ENCODE measurements at regions not wholly inside any gene's neighbourhood (a gene's known extent, or its start where the extent isn't known, plus 50 kb on each side); places are given as distances from the start of the nearest gene placed in this dataset.
"Not testable (repeated sequence)": the region's sequence is repeated elsewhere in the genome, so short reads cannot be mapped to it uniquely, and the experiment has no call there.

GRCh38 chr2:194044321-194044720 is 1612.7 kb upstream of the SLC39A10 start:
- Histone ChIP-seq H3K4me1 (ENCODE audit: control insufficient read depth in 2 of 2, insufficient read depth in 2 of 2, low read length in 2 of 2) (no peaks in the 10 kb centered on the region), H3K36me3 (replicated peaks in 1 of 2; ENCODE audit: control extremely low read depth in 1 of 2, control insufficient read depth in 1 of 2, extremely low read depth in 1 of 2, insufficient read depth in 2 of 2, low read length in 1 of 2) (no peaks in the 10 kb centered on the region), H3K9me3 (ENCODE audit: control extremely low read depth in 1 of 3, control insufficient read depth in 2 of 3, insufficient read depth in 1 of 3, low read length in 2 of 3) (no peaks in the 10 kb centered on the region), H3K4me2 (replicated peaks; ENCODE audit: low read depth, low read length, poor library complexity, severe bottlenecking) (no peak overlapping the region), H3K27me3 (replicated peaks in 1 of 4; ENCODE audit: control extremely low read depth in 1 of 4, control insufficient read depth in 3 of 4, insufficient read depth in 4 of 4, low read length in 3 of 4) (no peaks in the 10 kb centered on the region), H3K79me2 (ENCODE audit: control insufficient read depth, insufficient read depth, low read length) (no peaks in the 10 kb centered on the region), H4K20me1 (ENCODE audit: control insufficient read depth, insufficient read depth, low read length, poor library complexity, severe bottlenecking) (no peaks in the 10 kb centered on the region), H3K27ac (ENCODE audit: low read length in 2 of 2) (no peak overlapping the region), H2AFZ (ENCODE audit: insufficient read depth, low read depth, low read length, poor library complexity, severe bottlenecking) (no peak overlapping the region), H3K9ac (ENCODE audit: low read length) (no peak overlapping the region), H3K4me3 (ENCODE audit: control extremely low read depth in 1 of 5, extremely low read depth in 1 of 5, insufficient read depth in 1 of 5, low read depth in 2 of 5, low read length in 4 of 5) (no peak overlapping the region)
- Mint-ChIP-seq H3K4me3 (no peak overlapping the region), H3K27me3 (no peaks in the 10 kb centered on the region), H3K27ac (no peak overlapping the region), H3K9me3 (ENCODE audit: insufficient read depth) (no peaks in the 10 kb centered on the region), H3K4me1 (no peaks in the 10 kb centered on the region)
- ChIA-PET CTCF (no interaction called here), POLR2A (no interaction called here)
- DNase-seq (no peak), ATAC-seq (ENCODE audit: low read depth) (no peak)
- 100% methylated on average over 1 of the region's 1 CpG for WGBS (ENCODE audit: insufficient coverage)
- intact Hi-C loops (cut with micrococcal nuclease), result no loop called here
- TF ChIP-seq, protein P1, sequence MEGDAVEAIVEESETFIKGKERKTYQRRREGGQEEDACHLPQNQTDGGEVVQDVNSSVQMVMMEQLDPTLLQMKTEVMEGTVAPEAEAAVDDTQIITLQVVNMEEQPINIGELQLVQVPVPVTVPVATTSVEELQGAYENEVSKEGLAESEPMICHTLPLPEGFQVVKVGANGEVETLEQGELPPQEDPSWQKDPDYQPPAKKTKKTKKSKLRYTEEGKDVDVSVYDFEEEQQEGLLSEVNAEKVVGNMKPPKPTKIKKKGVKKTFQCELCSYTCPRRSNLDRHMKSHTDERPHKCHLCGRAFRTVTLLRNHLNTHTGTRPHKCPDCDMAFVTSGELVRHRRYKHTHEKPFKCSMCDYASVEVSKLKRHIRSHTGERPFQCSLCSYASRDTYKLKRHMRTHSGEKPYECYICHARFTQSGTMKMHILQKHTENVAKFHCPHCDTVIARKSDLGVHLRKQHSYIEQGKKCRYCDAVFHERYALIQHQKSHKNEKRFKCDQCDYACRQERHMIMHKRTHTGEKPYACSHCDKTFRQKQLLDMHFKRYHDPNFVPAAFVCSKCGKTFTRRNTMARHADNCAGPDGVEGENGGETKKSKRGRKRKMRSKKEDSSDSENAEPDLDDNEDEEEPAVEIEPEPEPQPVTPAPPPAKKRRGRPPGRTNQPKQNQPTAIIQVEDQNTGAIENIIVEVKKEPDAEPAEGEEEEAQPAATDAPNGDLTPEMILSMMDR (IDR thresholded peaks at IDR 0.05), result no peak
- TF ChIP-seq EZH2 (IDR thresholded peaks at IDR 0.05; ENCODE audit: borderline replicate concordance, insufficient read depth, low read depth, low read length, poor library complexity, severe bottlenecking), result no peak

- H3K36me3 ChIP-seq (replicated peaks in 1 of 2; ENCODE audit: control extremely low read depth in 1 of 2, control insufficient read depth in 1 of 2, extremely low read depth in 1 of 2, insufficient read depth in 2 of 2, low read length in 1 of 2); H3K4me3 Mint-ChIP-seq; H3K4me3 ChIP-seq (ENCODE audit: control extremely low read depth in 1 of 5, extremely low read depth in 1 of 5, insufficient read depth in 1 of 5, low read depth in 2 of 5, low read length in 4 of 5); DNase-seq; ATAC-seq (ENCODE audit: low read depth); H3K4me1 ChIP-seq (ENCODE audit: control insufficient read depth in 2 of 2, insufficient read depth in 2 of 2, low read length in 2 of 2); H3K9me3 Mint-ChIP-seq (ENCODE audit: insufficient read depth); POLR2A ChIA-PET; H3K27ac ChIP-seq (ENCODE audit: low read length in 2 of 2); H3K4me1 Mint-ChIP-seq; H3K27me3 Mint-ChIP-seq; H3K27ac Mint-ChIP-seq; H3K9ac ChIP-seq (ENCODE audit: low read length); H3K4me2 ChIP-seq (replicated peaks; ENCODE audit: low read depth, low read length, poor library complexity, severe bottlenecking); CTCF ChIA-PET; intact Hi-C loops (cut with micrococcal nuclease); H2AFZ ChIP-seq (ENCODE audit: insufficient read depth, low read depth, low read length, poor library complexity, severe bottlenecking); H3K79me2 ChIP-seq (ENCODE audit: control insufficient read depth, insufficient read depth, low read length); H4K20me1 ChIP-seq (ENCODE audit: control insufficient read depth, insufficient read depth, low read length, poor library complexity, severe bottlenecking); H3K27me3 ChIP-seq (replicated peaks in 1 of 4; ENCODE audit: control extremely low read depth in 1 of 4, control insufficient read depth in 3 of 4, insufficient read depth in 4 of 4, low read length in 3 of 4); H3K9me3 ChIP-seq (ENCODE audit: control extremely low read depth in 1 of 3, control insufficient read depth in 2 of 3, insufficient read depth in 1 of 3, low read length in 2 of 3): not testable (repeated sequence)
- WGBS (ENCODE audit: insufficient coverage), result 81% methylated on average over 5 of the region's 5 CpGs
Measured at GRCh38 chr2:194021130-194021529, 1635.9 kb upstream of the SLC39A10 start.

Data from B cell (primary cell).